Smooth muscle cell (in vitro differentiated cells): ENCODE measurements at regions not wholly inside any gene's neighbourhood (a gene's known extent, or its start where the extent isn't known, plus 50 kb on each side); places are given as distances from the start of the nearest gene placed in this dataset.
"Not testable (repeated sequence)": the region's sequence is repeated elsewhere in the genome, so short reads cannot be mapped to it uniquely, and the experiment has no call there.

Experiments used
- DNase-seq: peaks from one replicate; lab custom pipeline; 2025; ENCODE audit not compliant: unreplicated experiment; lab: John Stamatoyannopoulos, UW
- H2AFZ ChIP-seq: fragments of 200-600 bp; sonication (generic); 2 replicates; pipeline ENCODE4 v1.6.0; 2016; ENCODE audit warnings: antibody characterized with exemption, low read depth, mild to moderate bottlenecking
- H3F3A ChIP-seq: fragments of 200-600 bp; sonication (generic); 2 replicates; pipeline ENCODE4 v1.6.0; 2017; ENCODE audit warnings: antibody characterized with exemption, low read depth
- H3K27ac ChIP-seq: fragments of 200-600 bp; sonication (generic); 2 replicates; pipeline ENCODE4 v1.5.1; 2016; ENCODE audit warnings: low read depth, mild to moderate bottlenecking
- H3K27me3 ChIP-seq: fragments of 200-600 bp; sonication (generic); 2 replicates; pipeline ENCODE4 v1.6.1; 2016; ENCODE audit warnings: low read depth, mild to moderate bottlenecking
- H3K36me3 ChIP-seq: fragments of 200-600 bp; sonication (generic); 2 replicates; pipeline ENCODE4 v1.5.1; 2016; ENCODE audit warnings: low read depth
- H3K4me1 ChIP-seq: fragments of 200-600 bp; sonication (generic); 2 replicates; pipeline ENCODE4 v1.5.1; 2016; ENCODE audit warnings: low read depth
- H3K4me2 ChIP-seq: fragments of 200-600 bp; sonication (generic); 2 replicates; pipeline ENCODE4 v1.6.0; 2016; ENCODE audit warnings: mild to moderate bottlenecking
- H3K4me3 ChIP-seq: fragments of 200-600 bp; sonication (generic); 2 replicates; pipeline ENCODE4 v1.5.1; 2016; ENCODE audit warnings: mild to moderate bottlenecking
- H3K79me2 ChIP-seq: fragments of 200-600 bp; sonication (generic); 2 replicates; pipeline ENCODE4 v1.6.0; 2016; ENCODE audit warnings: low read depth, mild to moderate bottlenecking
- H3K9ac ChIP-seq: fragments of 200-600 bp; sonication (generic); 2 replicates; pipeline ENCODE4 v1.6.0; 2016; ENCODE audit warnings: low read depth
- H3K9me3 ChIP-seq: fragments of 200-600 bp; sonication (generic); replicated peaks from 2 replicates; pipeline ENCODE4 v1.5.1; 2016; ENCODE audit warnings: low read depth
- H4K20me1 ChIP-seq: fragments of 200-600 bp; sonication (generic); 2 replicates; pipeline ENCODE4 v1.6.0; 2016; ENCODE audit warnings: low read depth
- WGBS: methylation state at CpG from one replicate; pipeline ENCODE4 v1.1.7; 2016; ENCODE audit warnings: low lambda C conversion rate; 5-methylcytosine and 5-hydroxymethylcytosine counted together
- TF ChIP-seq, protein P1 (sequence below): fragments of 200-600 bp; sonication (generic); IDR thresholded peaks from 2 replicates; pipeline ENCODE4 v1.5.1; 2017; ENCODE audit warnings: borderline replicate concordance, mild to moderate bottlenecking, antibody characterized with exemption; ENCODE audit not compliant: insufficient read depth, poor library complexity, severe bottlenecking

DNA sequence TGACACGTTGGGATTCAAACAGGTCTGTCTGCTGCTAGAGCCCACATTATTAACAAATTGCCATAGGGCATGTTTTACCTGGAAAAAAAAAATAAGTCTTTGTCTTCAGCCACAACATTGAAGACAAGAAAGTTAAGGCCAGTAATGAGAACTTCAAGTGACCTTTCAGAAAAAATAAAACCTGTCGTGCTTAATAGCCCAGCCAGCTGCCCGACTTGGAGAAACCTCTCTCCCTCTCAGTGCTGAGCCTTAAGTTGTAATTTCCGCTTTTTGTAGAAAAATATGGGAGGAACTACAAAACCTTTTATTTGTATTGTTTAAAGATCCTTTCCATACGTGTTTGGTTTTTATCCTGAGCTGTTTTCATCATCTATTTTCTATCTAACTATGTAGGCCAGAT, 454.3 kb upstream of the SLITRK6 start:
- not testable (repeated sequence) for H3K9ac ChIP-seq, H3F3A ChIP-seq, H3K4me1 ChIP-seq, H4K20me1 ChIP-seq, H3K4me2 ChIP-seq, H3K4me3 ChIP-seq, H3K79me2 ChIP-seq, H3K36me3 ChIP-seq, DNase-seq, H3K9me3 ChIP-seq, H3K27ac ChIP-seq, H3K27me3 ChIP-seq, H2AFZ ChIP-seq
- WGBS, result no CpG with 5 or more reads among the region's 5 CpGs

DNA sequence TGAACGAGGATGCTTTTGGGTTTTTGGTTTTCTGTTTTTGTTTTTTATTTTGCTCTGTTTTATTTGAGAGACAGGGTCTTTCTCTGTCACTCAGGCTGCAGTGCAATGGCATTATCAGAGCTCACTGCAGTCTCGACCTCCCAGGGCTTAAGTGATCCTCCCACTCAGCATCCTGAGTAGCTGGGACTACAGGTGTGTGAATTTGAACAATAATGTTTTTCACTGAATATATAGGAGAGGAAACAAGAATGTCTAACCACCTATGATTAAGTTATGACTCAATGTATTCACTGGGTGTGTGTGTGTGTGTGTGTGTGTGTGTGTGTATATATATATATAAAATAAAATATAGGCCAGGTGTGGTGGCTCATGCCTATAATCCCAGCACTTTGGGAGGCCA, 456.6 kb upstream of the SLITRK6 start:
- not testable (repeated sequence) for H4K20me1 ChIP-seq, H3K79me2 ChIP-seq, H3K9ac ChIP-seq, H3K4me1 ChIP-seq, H3K4me3 ChIP-seq, H3K27ac ChIP-seq, H3K27me3 ChIP-seq, H3F3A ChIP-seq, H3K36me3 ChIP-seq, H2AFZ ChIP-seq, DNase-seq, H3K4me2 ChIP-seq, H3K9me3 ChIP-seq
- no CpG with 5 or more reads among the region's 2 CpGs for WGBS

DNA sequence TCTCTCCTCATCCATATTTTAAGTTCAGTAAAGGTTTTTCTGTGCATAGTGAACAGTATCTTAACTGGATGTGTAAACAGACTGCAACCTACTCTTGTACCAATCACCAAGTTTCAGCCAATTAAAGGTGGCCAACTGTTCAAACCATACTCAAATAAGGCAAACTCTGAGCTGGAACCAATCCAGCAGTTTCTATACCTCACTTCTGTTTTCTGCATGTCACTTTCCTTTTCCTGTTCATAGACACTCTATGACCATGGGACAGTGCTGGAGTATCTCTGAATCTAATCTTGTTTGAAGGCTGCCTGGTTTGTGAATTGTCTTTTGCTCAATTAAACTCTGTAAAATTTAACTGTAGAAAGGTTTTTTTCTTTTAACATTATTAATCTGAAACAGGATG, 470.3 kb upstream of the SLITRK6 start:
- Histone ChIP-seq H3K4me3 (no peak overlapping the region), H3K79me2 (no peaks in the 10 kb centered on the region), H3K36me3 (no peaks in the 10 kb centered on the region), H3F3A (no peaks in the 10 kb centered on the region), H3K27ac (no peak overlapping the region), H3K9me3 (no peaks in the 10 kb centered on the region), H2AFZ (no peak overlapping the region), H4K20me1 (no peaks in the 10 kb centered on the region), H3K27me3 (no peaks in the 10 kb centered on the region), H3K4me2 (no peak overlapping the region), H3K4me1 (no peaks in the 10 kb centered on the region), H3K9ac (no peak overlapping the region)
- DNase-seq, result no peak
- TF ChIP-seq, protein P1, sequence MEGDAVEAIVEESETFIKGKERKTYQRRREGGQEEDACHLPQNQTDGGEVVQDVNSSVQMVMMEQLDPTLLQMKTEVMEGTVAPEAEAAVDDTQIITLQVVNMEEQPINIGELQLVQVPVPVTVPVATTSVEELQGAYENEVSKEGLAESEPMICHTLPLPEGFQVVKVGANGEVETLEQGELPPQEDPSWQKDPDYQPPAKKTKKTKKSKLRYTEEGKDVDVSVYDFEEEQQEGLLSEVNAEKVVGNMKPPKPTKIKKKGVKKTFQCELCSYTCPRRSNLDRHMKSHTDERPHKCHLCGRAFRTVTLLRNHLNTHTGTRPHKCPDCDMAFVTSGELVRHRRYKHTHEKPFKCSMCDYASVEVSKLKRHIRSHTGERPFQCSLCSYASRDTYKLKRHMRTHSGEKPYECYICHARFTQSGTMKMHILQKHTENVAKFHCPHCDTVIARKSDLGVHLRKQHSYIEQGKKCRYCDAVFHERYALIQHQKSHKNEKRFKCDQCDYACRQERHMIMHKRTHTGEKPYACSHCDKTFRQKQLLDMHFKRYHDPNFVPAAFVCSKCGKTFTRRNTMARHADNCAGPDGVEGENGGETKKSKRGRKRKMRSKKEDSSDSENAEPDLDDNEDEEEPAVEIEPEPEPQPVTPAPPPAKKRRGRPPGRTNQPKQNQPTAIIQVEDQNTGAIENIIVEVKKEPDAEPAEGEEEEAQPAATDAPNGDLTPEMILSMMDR, result no peak

DNA sequence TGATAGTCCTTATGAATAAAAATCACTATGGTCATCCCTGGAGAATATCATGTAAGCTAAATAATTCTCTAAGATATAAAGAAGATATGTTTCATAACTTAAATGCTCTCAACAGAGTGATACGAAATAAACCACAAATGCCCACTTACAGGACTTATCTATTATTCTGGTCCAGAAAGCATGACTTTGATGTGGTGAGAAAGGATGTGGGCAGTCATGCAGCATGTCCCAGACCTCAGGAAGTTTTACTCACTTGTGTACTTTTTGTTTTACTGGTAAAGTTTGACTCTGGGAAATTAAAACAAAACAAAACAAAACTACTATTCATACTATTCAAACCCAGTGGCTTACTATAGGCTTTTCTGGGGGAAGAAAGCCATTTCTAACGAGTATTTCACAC, 483.2 kb upstream of the SLITRK6 start:
- WGBS, result 5% methylated on average over 2 of the region's 2 CpGs
- no peak for DNase-seq
- H3K9me3 ChIP-seq, result no peaks in the 10 kb centered on the region
- no peaks in the 10 kb centered on the region for H3K4me1 ChIP-seq
- H3K79me2 ChIP-seq, result no peaks in the 10 kb centered on the region
- peak overlapping the region; percentile 67 for H3K4me2 ChIP-seq
- no peaks in the 10 kb centered on the region for H3F3A ChIP-seq
- H3K36me3 ChIP-seq, result no peaks in the 10 kb centered on the region
- no peaks in the 10 kb centered on the region for H3K27me3 ChIP-seq
- TF ChIP-seq, protein P1, result no peak
- no peak overlapping the region for H3K27ac ChIP-seq
- no peak overlapping the region for H3K9ac ChIP-seq
- H2AFZ ChIP-seq, result no peak overlapping the region
- no peak overlapping the region for H3K4me3 ChIP-seq
- no peaks in the 10 kb centered on the region for H4K20me1 ChIP-seq

DNA sequence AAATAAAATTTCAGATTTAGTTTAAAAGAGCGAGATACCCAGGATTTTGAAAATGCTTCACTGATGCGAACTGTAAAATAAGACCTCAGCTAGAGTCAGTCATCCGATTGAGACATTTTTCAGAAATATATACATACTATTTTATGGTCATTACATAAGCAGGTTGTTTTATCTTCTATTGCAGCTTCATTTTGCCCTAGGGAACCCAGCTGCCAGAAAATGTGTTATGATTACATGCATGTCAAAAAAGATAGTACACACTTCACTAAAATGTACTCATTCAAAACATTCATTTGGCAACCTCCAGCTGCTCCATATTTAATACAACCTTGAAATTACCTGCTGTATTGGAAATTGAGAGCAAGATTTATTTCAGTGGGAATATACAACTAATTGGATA, 483.8 kb upstream of the SLITRK6 start:
- Histone ChIP-seq H3K9me3 (no peaks in the 10 kb centered on the region), H3K4me3 (no peak overlapping the region), H3K27ac (no peak overlapping the region), H3K36me3 (no peaks in the 10 kb centered on the region), H2AFZ (no peak overlapping the region), H3F3A (no peaks in the 10 kb centered on the region), H3K79me2 (no peaks in the 10 kb centered on the region), H3K27me3 (no peaks in the 10 kb centered on the region), H4K20me1 (no peaks in the 10 kb centered on the region), H3K4me1 (no peaks in the 10 kb centered on the region), H3K4me2 (peak overlapping the region; percentile 67), H3K9ac (no peak overlapping the region)
- TF ChIP-seq, protein P1, result no peak
- no peak for DNase-seq
- 92% methylated on average over 3 of the region's 3 CpGs for WGBS
